Neural progenitor cell (in vitro differentiated cells): ENCODE measurements at regions not wholly inside any gene's neighbourhood (a gene's known extent, or its start where the extent isn't known, plus 50 kb on each side); places are given as distances from the start of the nearest gene placed in this dataset.

ENCODE experiments used
- DNase-seq: peaks from one replicate; pipeline ENCODE4 v3.0.0-alpha.2; 2016; ENCODE audit warnings: low spot score
- H2AFZ ChIP-seq: fragments of 200-600 bp; sonication (generic); replicated peaks from 2 replicates; pipeline ENCODE4 v1.6.1; 2016; ENCODE audit warnings: antibody characterized with exemption
- H3F3A ChIP-seq: fragments of 200-600 bp; sonication (generic); 2 replicates; pipeline ENCODE4 v1.6.1; 2016; ENCODE audit warnings: antibody characterized with exemption, low read depth
- H3K27ac ChIP-seq: fragments of 200-600 bp; sonication (generic); 2 replicates; pipeline ENCODE4 v1.5.1; 2016; ENCODE audit warnings: mild to moderate bottlenecking
- H3K27me3 ChIP-seq: fragments of 200-600 bp; sonication (generic); 2 replicates; pipeline ENCODE4 v1.6.1; 2016; ENCODE audit warnings: mild to moderate bottlenecking, moderate library complexity
- H3K36me3 ChIP-seq: fragments of 200-600 bp; sonication (generic); 2 replicates; pipeline ENCODE4 v1.5.1; 2016
- H3K4me1 ChIP-seq: fragments of 200-600 bp; sonication (generic); 2 replicates; pipeline ENCODE4 v1.6.1; 2016; ENCODE audit warnings: mixed run types
- H3K4me2 ChIP-seq: fragments of 200-600 bp; sonication (generic); 2 replicates; pipeline ENCODE4 v1.6.1; 2016
- H3K4me3 ChIP-seq: fragments of 200-600 bp; sonication (generic); 2 replicates; pipeline ENCODE4 v1.5.1; 2016
- H3K79me2 ChIP-seq: fragments of 200-600 bp; sonication (generic); 2 replicates; pipeline ENCODE4 v1.6.1; 2016; ENCODE audit warnings: low read depth
- H3K9ac ChIP-seq: fragments of 200-600 bp; sonication (generic); 2 replicates; pipeline ENCODE4 v1.6.1; 2016
- H3K9me3 ChIP-seq: fragments of 200-600 bp; sonication (generic); 2 replicates; pipeline ENCODE4 v1.5.1; 2016; ENCODE audit warnings: low read depth
- H4K20me1 ChIP-seq: fragments of 200-600 bp; sonication (generic); 2 replicates; pipeline ENCODE4 v1.6.1; 2016; ENCODE audit warnings: low read depth
- H3K27ac Mint-ChIP-seq: 3 replicates; pipeline ENCODE4 v1.8.0; 2021; ENCODE audit warnings: mixed read lengths
- H3K27me3 Mint-ChIP-seq: 2 replicates; pipeline ENCODE4 v1.8.0; 2022; ENCODE audit warnings: low read depth, mild to moderate bottlenecking, inconsistent platforms, moderate library complexity, mixed read lengths; ENCODE audit not compliant: insufficient read depth
- H3K36me3 Mint-ChIP-seq: 3 replicates; pipeline ENCODE4 v1.8.0; 2021; ENCODE audit warnings: mixed read lengths
- H3K4me1 Mint-ChIP-seq: 3 replicates; pipeline ENCODE4 v1.8.0; 2021; ENCODE audit warnings: mixed read lengths
- H3K4me3 Mint-ChIP-seq: 3 replicates; pipeline ENCODE4 v1.8.0; 2021; ENCODE audit warnings: mild to moderate bottlenecking, moderate library complexity, mixed read lengths
- H3K9me3 Mint-ChIP-seq: 3 replicates; pipeline ENCODE4 v1.8.0; 2020; ENCODE audit warnings: mixed read lengths
- EZH2 ChIP-seq: fragments of 200-600 bp; sonication (generic); IDR thresholded peaks from 2 replicates; pipeline ENCODE4 v1.6.1; 2017; ENCODE audit warnings: antibody characterized with exemption, mild to moderate bottlenecking, moderate library complexity
- EZH2phosphoT487 ChIP-seq: fragments of 200-600 bp; sonication (generic); IDR thresholded peaks from 2 replicates; pipeline ENCODE4 v1.6.1; 2017; ENCODE audit warnings: antibody characterized with exemption
- TF ChIP-seq, protein P1 (sequence below): fragments of 200-600 bp; sonication (generic); IDR thresholded peaks from 2 replicates; pipeline ENCODE4 v1.5.1; 2017; ENCODE audit warnings: antibody characterized with exemption, mild to moderate bottlenecking

DNA sequence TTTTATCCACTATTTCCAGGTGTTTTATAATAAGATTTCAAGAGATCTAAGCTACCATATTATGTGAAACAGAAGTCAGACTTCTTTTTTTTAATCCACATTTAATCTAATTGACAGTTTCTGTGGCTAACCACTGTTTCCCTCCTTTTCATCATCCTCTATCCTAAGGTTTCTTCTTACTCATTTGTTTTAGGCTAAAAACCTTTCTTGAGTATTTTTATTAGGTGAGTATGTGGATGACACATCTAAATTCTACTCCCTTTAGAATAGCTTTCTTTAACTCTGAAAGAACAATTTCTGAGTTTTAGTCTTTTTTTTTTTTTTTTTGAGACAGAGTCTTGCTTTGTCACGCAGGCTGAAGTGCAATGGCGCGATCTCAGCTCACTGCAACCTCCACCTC, 62.7 kb downstream of the NPY start:
- Histone ChIP-seq H3K79me2 (no peaks in the 10 kb centered on the region), H3K4me2 (no peak overlapping the region), H2AFZ (no peak overlapping the region), H3K4me3 (no peak overlapping the region), H4K20me1 (no peaks in the 10 kb centered on the region), H3K4me1 (peaks cover 25% of the 10 kb centered on the region), H3F3A (peaks cover 6% of the 10 kb centered on the region), H3K27me3 (no peaks in the 10 kb centered on the region), H3K9ac (no peak overlapping the region), H3K36me3 (no peaks in the 10 kb centered on the region), H3K27ac (no peak overlapping the region), H3K9me3 (no peaks in the 10 kb centered on the region)
- TF ChIP-seq EZH2phosphoT487 (no peak), EZH2 (no peak)
- TF ChIP-seq, protein P1, sequence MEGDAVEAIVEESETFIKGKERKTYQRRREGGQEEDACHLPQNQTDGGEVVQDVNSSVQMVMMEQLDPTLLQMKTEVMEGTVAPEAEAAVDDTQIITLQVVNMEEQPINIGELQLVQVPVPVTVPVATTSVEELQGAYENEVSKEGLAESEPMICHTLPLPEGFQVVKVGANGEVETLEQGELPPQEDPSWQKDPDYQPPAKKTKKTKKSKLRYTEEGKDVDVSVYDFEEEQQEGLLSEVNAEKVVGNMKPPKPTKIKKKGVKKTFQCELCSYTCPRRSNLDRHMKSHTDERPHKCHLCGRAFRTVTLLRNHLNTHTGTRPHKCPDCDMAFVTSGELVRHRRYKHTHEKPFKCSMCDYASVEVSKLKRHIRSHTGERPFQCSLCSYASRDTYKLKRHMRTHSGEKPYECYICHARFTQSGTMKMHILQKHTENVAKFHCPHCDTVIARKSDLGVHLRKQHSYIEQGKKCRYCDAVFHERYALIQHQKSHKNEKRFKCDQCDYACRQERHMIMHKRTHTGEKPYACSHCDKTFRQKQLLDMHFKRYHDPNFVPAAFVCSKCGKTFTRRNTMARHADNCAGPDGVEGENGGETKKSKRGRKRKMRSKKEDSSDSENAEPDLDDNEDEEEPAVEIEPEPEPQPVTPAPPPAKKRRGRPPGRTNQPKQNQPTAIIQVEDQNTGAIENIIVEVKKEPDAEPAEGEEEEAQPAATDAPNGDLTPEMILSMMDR: no peak
- H3K9me3 Mint-ChIP-seq: no peaks in the 10 kb centered on the region
- H3K27ac Mint-ChIP-seq: no peak overlapping the region
- no peaks in the 10 kb centered on the region for H3K36me3 Mint-ChIP-seq
- peaks cover 9% of the 10 kb centered on the region for H3K4me1 Mint-ChIP-seq
- no peak overlapping the region for H3K4me3 Mint-ChIP-seq
- H3K27me3 Mint-ChIP-seq: no peaks in the 10 kb centered on the region
- DNase-seq: no peak

DNA sequence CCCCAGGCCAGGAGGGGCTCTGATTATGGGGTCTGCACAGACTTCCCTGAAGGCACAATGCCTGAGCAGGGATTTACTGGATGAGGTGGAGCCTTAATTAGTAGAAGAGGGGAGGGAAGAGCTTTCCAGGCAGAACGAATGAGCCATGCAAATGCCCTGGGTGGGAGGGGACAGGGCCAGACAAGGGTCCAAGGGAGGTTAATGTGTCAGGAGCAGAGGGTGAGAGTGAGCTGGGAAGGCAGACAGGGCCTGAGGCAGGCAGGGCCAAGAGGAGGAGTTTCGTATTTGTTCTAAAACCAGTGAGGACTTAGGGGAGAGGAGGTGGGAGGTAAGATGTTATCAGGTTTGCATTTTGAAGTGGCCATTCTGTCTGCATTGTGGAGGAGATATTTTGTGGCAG, 65.3 kb downstream of the NPY start:
- Mint-ChIP-seq H3K27ac (peak overlapping the region; percentile 20), H3K36me3 (no peaks in the 10 kb centered on the region), H3K9me3 (no peaks in the 10 kb centered on the region), H3K4me3 (no peak overlapping the region), H3K4me1 (peaks cover 9% of the 10 kb centered on the region), H3K27me3 (no peaks in the 10 kb centered on the region)
- Histone ChIP-seq H3K4me3 (no peak overlapping the region), H3K4me2 (peak overlapping the region; percentile 45), H3K36me3 (no peaks in the 10 kb centered on the region), H3K27me3 (no peaks in the 10 kb centered on the region), H2AFZ (peak overlapping the region; percentile 80), H3K4me1 (peaks cover 13% of the 10 kb centered on the region), H3K27ac (no peak overlapping the region), H3F3A (no peaks in the 10 kb centered on the region), H3K9ac (no peak overlapping the region), H4K20me1 (no peaks in the 10 kb centered on the region), H3K79me2 (no peaks in the 10 kb centered on the region), H3K9me3 (no peaks in the 10 kb centered on the region)
- TF ChIP-seq, protein P1: no peak
- TF ChIP-seq EZH2phosphoT487 (no peak), EZH2 (no peak)
- peak; percentile 59 for DNase-seq

DNA sequence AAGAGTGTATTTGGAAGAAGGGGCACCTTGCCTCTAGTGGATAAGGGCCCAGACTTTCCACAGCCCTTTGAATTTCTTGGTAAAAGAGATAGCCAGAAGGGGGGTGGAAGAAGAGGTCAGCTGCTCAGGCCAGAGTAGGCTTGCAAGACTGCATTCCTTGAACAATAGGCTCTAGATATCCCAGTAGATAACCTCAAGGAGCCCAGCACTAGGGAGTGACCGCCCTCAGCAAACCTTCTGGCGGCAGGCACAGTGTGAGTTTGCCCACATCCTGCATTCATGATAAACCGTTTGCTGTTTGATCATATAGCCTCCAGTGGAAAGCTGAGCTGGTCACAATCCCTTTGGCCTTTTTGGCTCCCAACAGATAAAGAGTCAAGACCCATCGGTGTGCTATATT, 70.5 kb downstream of the NPY start:
- Histone ChIP-seq H2AFZ (no peak overlapping the region), H3K79me2 (no peaks in the 10 kb centered on the region), H3K9me3 (no peaks in the 10 kb centered on the region), H4K20me1 (no peaks in the 10 kb centered on the region), H3K27ac (no peak overlapping the region), H3K4me1 (peaks cover 6% of the 10 kb centered on the region), H3K4me2 (no peak overlapping the region), H3K36me3 (no peaks in the 10 kb centered on the region), H3F3A (no peaks in the 10 kb centered on the region), H3K4me3 (no peak overlapping the region), H3K9ac (no peak overlapping the region), H3K27me3 (no peaks in the 10 kb centered on the region)
- Mint-ChIP-seq H3K27me3 (no peaks in the 10 kb centered on the region), H3K4me1 (peaks cover 3% of the 10 kb centered on the region), H3K36me3 (no peaks in the 10 kb centered on the region), H3K9me3 (peaks cover 5% of the 10 kb centered on the region), H3K4me3 (no peak overlapping the region), H3K27ac (no peak overlapping the region)
- no peak for DNase-seq
- TF ChIP-seq EZH2 (no peak), EZH2phosphoT487 (no peak)
- TF ChIP-seq, protein P1: no peak
